HG02981 (cell line): ENCODE measurements at regions not wholly inside any gene's neighbourhood (a gene's known extent, or its start where the extent isn't known, plus 50 kb on each side); places are given as distances from the start of the nearest gene placed in this dataset.
A peak's percentile ranks its signal among the peaks of the same experiment; 100 is the strongest.

Source experiments
- ATAC-seq: cut with Tn5 transposase; IDR thresholded peaks from one replicate; pipeline ENCODE4 v1.9.1; 2021; ENCODE audit warnings: mild to moderate bottlenecking, moderate library complexity; ENCODE audit not compliant: unreplicated experiment

DNA sequence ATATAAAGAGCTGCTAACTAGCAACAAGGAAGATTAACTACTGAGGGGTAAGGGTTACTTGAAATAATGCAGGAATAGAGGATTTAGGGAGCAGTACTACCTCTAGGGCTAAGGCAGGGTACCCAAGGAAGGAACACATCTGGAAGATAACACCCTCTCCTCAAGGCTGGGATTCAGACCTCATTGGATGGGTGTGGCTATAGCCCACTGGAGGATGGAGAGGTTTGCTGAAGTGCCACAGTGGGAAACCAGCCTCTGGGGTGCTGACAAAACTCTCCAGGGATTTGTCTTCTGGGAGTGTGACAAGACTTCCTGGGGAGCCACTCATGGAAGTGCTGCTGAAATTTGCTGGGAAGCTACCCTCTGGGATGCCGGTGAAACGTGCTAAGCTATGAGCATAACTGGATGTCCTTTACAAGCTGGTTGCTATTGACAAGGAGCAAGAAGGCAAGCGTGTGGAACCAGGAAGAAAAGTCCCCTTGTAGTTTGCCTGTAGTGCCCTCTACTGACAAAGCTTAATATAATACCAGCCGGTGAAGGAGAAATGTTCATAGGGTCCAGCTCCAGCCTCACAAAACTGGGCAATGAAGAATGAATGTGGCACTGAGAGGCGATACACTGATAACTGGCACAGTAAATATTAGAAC is 122.8 kb upstream of the USP24 start:
- peak; percentile 69 for ATAC-seq

DNA sequence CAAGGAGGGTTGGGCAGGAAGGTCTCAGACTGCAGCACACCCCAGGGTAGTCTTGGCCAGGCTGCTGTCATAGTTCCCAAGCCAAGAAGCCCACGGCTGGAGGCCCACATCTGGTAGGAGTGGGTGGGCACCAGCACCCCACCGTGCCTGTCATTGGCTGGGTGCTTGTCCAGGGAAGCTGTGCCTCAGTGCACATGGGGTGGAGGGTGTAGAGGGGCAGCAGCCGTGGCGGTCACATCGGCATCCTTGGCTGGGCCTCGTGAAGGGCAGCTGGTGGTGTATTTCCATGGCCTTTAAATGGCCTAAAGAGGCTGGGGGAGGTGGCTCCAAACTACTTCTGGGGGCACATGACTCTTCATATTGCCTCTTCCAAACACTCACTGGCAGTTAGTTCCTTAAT is 119.6 kb upstream of the USP24 start:
- ATAC-seq = no peak

DNA sequence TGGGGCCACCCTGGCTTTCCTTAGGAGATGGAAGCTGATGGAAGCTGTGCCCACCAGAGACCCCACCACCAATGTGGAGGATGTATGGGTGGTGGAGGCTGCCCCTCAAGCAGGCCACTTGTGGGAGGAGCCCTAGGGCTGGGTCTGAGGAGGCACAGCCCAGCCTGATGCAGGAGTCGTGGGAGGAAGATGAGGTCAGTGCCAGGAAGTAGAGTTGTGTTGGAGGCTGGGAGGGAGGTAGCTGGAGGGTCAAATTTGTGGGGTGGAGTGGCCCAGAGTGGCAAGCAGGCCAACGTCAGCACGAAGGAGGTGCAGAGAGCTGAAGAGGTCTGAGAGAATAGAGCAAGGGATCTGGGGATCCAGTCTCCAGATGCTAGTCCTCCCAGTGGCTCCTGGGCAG is 119.0 kb upstream of the USP24 start:
- no peak for ATAC-seq

DNA sequence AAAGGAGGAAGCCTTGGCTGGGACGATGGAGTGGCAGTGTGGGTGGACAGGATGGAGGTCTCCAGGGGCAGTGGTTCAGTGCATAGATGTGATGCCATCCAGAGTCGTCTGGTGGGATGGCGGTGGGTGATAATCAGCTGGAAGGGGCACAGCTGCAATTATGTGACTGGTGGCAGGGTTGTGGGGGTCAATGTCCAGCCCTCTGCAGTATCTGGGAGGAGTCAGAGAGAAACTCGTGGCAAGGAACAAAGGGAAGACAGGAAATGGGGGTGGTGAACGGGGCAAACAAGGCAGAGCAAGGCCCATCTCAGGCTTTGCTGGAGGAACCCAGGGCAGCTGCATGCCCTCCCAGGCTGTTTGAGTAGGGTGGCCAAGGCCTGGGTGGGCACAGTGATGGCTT is 118.3 kb upstream of the USP24 start:
- ATAC-seq = no peak

DNA sequence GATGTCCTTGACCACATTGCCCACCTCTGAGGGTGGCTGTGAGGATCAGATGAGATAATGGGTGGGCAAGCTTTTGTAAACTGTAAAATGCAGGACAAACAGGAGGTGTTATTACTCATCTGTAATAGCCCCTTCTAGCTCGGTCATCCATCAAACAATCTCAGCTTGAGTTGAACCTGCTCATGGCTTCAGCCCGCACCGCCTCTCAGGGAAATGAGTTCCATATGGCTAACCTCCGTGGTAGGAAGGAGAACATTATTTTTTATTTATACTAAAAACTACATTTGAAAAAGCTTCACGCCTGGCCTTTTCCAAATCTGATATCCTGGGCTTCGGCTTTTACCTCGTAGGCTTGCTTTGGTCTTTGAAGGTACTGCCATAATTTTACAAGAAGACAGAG is 116.2 kb upstream of the USP24 start:
- no peak for ATAC-seq

DNA sequence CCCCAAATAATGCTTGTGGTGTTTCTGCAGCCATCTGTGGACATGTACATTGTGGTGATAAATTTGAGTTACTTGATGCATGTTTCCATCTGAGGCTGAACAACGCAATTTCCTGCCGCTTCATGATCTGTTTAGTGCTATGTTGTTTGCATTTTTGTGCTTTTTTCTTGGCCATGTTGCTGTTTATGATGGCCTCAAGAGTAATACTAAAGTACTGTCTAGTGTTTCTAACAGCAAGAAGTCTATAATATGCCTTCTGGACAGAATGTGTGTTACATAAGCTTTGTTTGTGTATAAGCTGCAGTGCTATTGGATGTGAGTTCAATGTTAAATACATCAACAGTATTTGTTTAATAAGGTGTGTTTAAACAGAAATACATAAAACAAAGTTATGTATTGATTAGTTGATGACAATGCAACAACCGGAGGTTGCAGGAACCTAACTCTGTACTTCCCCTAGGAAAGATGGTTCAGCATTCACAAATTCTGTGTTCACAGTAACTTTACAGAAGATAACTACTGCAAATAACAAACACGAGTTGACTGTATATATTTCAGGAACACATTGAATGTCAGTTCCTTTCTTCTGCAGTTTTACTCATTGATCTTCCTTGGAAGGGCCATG is 114.8 kb upstream of the USP24 start:
- no peak for ATAC-seq

DNA sequence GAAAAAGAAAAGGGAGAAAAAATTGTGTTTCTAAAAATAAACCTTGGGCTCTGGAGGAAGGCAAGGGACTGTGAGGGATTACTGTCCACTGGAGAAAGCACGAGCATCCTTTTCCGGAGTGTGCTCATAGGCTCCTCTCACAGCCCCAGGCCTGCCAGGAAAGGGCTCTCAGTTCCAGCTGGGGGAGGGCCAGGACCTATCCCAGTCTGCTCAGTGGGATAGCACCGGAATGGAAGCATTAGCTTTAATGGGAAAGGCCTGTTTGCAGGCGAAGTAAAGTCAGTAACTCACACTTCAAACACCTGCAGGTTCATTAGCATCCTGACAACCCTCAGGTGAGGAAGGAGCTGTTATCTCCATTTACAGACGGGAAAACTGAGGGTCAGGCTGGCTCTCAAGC is 113.9 kb upstream of the USP24 start:
- no peak for ATAC-seq

DNA sequence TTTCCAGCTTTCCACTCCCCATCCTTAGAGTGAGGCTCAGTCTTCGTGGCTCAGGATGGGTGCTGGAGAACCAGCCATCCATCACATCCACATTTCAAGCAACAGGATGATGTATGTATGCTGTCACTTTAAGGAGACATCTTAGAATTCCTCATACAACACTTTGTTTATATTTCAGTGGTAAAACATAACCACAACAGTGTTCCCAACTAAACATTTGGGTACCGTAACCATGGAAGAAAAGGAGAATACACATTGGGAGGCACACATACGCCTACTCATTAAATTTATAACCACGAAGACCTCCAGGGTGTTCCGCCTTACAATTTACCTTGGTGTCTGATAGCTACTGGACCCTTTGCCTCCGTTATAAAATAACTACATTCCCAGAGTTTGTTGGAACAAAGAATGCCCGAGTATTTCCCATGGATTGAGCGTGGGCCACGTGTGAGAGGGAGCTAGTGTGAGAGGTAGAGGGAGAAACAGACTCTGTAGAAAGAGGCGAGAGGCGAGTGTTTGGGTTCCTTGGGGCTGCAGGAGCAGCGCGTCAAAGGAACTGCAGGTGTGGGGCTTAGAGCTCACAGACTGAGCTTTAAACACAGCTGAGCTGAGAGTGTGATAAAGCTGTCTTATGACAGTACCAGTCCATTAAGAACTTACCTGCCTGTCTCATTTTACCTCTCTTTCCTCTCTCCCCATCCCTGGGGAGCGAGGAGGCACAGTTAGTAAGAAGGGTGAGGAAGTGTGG is 111.5 kb upstream of the USP24 start:
- no peak for ATAC-seq

DNA sequence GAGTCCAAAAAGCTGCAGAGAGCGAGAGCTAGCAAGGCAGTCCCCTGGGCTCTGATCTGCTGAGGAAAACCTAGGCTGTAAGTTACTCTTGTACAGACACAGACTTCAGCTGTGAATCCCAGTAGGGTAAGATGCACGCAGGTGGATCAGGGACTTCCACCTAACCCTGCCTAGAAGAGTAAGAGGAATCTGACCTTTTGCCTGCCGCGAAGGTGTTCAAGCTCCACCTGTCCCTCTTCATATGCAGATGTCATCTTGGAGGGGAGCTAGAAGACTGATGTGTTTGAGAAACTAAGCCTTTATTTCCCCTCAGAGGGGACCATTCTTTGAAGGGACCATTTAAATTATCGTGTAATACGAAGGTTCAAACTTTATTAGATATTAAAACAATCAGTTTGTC is 108.6 kb upstream of the USP24 start:
- no peak for ATAC-seq

DNA sequence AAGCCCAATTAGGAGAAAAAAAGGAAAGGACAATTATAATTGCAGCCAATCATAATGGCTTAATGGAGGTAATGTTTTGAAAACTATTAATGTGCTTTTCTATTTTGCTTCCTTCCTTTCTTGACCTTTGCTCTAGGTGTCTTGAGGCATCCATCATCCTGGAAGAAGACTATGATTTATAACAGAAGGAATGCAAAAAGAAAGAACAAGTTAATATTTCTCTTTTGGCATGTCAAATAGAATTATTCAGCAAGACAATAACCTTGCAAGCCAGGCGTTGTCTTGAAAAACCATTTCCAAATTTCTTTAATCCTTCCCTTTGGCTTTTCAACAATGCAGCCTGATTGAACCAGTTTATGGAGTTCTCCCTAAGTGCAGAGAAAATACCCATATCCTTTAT is 107.7 kb upstream of the USP24 start:
- no peak for ATAC-seq

DNA sequence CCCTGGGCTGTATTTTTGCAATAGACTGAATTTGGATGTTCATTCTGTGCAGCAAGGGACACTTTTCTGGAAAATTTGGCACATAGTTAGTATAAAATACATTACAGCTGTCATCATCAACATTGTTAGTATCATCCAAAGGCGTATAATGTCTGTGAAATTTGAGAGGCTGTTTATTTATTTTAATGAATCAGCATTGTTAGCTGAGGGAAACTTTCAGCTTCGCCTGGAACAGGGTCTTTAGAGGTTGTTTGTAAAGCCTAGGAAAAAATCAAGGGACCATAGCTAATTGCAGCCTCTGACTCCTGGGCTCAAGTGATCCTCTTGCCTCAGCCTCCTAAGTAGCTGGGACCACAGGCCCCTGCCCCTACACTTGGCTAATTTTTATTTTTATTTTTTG is 106.8 kb upstream of the USP24 start:
- no peak for ATAC-seq

DNA sequence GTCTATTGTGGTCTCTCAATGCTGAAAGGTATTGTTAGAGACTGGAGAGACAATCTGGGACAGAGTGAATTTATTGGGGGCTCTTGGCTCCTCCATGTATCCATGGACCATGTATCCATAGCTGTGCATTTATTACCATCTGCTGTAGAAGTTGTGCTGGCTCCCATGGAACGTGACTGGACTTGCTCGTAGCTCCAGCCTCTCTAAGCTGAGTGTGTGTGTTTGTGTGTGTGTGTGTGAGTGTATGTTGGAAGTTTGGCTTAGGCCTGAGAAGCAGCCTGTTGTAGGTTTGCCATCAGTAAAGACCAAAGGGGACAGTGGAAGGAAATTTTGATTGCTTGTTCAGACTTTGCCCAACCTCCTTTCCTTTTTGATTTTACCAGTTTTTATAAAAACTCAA is 105.7 kb upstream of the USP24 start:
- ATAC-seq = no peak

DNA sequence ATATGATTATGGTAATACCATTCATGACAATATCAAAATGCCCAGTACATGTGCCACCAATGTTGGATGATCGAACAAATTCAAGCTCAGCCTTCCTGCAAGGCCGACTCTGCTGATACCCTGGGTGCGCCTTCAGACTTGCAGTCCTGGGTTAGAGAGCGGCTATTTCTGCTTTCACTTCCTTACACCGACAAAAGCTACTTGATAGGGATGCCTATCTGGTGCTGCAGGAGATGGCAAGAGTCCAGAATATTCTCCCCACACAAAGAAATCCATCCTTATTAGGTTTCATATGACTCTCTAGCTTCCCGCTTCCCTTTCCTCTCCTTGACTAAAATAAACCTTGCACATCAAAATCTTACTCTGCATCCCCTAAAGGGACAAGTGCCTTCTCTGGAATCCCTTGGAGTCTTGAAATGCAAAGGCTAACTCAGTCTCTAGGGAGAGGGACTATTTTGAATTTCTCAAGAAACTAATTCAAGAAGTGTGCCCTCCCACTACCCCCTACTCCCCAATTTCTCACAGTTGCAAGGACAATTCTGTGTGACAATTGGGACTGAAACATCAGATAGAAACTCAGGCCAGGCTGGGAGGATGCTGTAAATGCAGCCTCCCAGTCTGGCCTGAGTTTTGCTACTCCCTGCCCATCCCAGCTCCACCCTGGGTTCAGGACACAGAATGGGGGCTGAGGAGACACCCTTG is 103.1 kb upstream of the USP24 start:
- ATAC-seq = no peak

DNA sequence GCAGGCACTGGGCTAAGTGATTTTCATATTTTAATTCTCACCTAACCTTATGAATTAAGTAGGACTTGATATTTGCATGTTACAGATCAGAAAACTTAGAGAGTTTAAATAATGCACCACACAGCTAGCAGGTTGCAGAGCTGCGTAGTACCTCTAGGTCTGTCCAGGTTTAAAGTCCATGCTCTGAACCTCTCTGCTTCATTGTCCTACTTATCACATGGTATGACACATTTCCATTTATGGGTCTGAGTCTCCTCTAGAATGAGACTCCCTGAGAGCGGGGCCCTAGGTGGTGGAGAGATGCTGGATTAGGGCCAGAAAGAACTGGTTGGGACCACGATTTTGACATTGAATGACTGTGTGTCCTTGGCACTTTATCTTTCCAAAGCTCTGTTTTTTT is 102.5 kb upstream of the USP24 start:
- ATAC-seq = no peak

DNA sequence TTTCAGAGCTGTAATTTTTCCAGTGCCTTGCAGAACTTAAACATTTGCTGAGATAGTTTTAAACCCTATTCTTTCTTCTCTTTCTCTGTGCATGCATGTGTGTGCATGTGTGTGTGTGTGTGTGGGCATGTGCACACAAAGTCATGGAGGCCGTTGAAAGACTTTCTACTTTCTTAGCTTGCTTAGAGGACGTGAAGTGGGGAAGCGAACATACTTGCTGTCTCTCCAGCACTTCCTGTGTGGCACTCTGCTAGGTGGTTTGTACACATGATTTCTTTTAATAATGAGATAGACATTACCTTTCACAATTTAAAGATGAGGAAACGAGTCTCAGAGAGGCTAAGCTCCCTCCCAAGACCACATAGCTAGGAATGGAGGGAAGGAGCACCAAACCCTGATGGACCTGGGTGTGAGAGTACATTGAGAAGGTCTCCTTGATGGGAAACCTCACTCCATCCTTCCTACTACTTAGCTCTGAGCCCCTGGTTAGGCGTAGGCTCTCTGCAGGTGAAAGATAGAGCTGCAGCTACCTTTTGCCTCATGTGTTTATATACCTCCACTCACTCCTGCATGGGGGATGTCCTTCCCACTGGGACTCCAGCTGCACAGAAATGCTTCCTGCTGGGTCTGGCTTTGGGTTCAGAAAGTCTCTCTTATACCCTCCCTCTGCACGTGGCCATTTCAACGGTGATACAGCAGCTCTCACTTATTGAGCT is 101.9 kb upstream of the USP24 start:
- ATAC-seq = no peak

DNA sequence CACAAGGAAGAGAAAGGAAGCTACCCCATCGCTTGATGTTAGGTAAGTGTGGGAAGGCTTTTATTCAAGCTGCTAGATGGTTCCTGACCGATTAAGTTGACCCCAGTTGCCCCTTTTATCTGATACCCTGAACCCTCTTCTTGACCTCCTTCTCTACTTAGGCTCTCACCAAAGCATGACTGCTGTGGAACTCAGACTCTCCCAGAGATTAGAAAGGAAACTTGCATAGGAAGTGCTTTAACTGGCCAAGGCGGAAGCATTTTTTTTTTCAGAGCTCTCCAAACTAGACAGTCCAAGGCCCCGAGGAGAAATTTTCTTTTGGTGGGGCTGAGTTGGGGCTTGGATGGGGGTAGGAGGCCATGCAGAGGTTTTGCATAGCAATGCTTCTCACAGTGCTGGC is 101.3 kb upstream of the USP24 start:
- no peak for ATAC-seq

DNA sequence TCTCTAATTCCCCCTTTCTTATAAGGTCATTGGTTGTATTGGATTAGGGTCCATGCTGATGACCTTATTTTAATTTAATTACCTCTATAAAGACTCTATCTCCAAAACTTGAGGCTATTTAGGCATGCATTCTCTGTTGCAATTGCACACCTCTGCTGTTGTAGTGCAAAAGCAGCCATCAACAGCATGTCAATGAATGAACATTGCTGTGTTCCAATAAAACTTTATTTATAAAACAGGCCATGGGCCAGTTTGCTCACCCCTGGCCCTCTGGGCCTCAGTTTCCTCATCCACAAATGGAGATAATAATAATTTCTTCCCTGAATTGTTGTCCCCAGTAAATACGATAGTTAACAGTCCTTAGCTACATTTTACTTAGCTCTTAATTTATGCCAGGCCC is 100.4 kb upstream of the USP24 start:
- no peak for ATAC-seq

DNA sequence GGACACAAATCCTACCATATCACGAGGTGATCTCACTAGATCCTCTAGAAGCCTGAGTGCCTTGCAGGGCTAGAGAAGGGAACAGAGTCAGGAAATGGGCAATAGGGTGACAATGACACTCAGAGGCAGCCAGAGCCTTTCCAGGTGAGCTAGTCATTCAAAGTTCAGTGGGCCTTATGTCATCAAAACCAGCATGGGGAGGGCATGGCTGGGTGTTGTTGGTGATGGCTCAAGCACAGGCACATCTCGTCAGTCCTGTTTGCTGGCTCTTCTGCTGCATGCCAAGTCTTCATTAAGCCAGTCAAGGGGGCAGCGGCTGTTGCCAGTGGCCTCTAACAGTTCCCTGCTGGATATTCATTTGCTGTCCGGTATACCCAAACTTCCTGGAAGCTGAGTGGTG is 99.6 kb upstream of the USP24 start:
- no peak for ATAC-seq

DNA sequence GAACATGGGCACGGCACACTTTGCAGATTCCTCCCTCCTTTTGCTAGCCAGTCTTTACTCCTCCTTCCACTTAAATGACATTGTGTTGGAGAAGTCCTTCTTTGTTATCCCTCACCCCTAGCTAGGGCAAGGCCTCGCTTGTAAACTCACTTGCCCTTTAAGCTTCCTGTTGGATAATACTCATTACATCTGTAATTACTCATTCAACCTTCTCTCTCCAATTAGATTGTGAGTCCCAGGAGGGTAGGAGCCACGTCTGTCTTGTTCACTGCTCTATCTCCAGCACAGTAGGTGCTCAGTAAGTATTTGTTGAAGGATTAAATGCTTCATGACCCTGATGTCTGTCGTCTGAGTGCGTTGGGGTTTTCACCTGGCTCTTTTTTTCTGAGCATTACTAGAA is 98.7 kb upstream of the USP24 start:
- no peak for ATAC-seq

DNA sequence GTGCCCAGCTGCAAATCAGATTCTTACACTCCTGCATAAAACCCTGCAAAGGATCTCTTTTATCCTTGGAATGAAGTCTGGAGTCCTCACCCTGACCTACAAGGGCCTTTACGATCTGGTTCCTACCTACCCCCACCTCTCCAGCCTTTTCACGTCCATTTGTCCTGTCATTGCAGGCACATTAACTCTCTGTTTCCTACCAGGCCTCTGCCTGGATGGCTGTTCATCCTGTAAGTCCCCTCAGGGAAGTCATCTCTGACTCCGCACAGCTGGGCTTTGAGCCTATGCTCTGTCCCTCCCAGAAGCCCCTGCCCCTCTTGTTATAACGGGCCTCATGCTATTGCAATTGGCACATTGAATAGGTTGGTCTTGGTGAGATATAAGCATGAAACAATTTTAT is 96.8 kb upstream of the USP24 start:
- no peak for ATAC-seq

DNA sequence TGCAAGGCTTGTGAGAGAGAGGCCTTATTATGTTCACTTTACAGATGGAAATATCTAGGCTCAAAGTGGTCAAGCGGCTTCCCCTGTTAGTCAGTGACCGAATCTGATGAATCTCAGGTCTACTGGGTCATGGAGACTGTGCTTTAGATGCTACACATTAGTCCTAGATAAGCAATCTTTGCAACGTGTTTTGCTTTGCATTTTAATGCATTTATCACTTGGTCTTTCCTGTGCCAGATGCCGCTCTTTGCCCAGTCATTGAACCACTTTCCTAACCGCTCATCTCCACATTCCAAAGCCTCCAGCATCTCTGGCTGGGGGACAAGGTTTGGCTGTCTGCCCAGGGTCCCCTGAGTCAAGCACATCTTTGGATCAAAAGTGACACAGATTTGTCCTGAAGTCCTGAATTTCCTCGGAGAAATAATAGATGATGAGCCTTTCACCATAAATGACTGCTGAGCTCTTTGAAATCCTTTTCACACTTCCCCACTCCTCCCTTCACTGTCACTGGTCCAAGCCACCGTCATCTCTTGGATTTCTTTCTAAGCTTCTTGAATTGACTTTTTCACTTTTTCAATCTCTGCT is 96.0 kb upstream of the USP24 start:
- ATAC-seq = no peak
